Activated T-helper 17 cell treated with anti-CD3 and anti-CD28 coated beads, Interleukin-2, amount 50 U/mL, for 72 hours (primary cell): ENCODE measurements at regions not wholly inside any gene's neighbourhood (a gene's known extent, or its start where the extent isn't known, plus 50 kb on each side); places are given as distances from the start of the nearest gene placed in this dataset.

Source experiments
- ATAC-seq: fragments of 150-1000 bp; cut with Tn5 transposase; replicated peaks from 2 replicates; pipeline ENCODE4 v1.10.0; 2021; ENCODE audit warnings: mild to moderate bottlenecking, moderate library complexity
- H3K27ac Mint-ChIP-seq: one replicate; pipeline ENCODE4 v1.8.0; 2022; ENCODE audit warnings: mixed read lengths
- H3K27me3 Mint-ChIP-seq: one replicate; pipeline ENCODE4 v1.8.0; 2022; ENCODE audit warnings: mixed read lengths
- H3K36me3 Mint-ChIP-seq: one replicate; pipeline ENCODE4 v1.8.0; 2022; ENCODE audit warnings: low read depth, mild to moderate bottlenecking, mixed read lengths
- H3K4me1 Mint-ChIP-seq: one replicate; pipeline ENCODE4 v1.8.0; 2022; ENCODE audit warnings: mixed read lengths
- H3K4me3 Mint-ChIP-seq: one replicate; pipeline ENCODE4 v1.8.0; 2022; ENCODE audit warnings: mild to moderate bottlenecking, mixed read lengths
- H3K9me3 Mint-ChIP-seq: one replicate; pipeline ENCODE4 v1.8.0; 2022; ENCODE audit warnings: mixed read lengths

DNA sequence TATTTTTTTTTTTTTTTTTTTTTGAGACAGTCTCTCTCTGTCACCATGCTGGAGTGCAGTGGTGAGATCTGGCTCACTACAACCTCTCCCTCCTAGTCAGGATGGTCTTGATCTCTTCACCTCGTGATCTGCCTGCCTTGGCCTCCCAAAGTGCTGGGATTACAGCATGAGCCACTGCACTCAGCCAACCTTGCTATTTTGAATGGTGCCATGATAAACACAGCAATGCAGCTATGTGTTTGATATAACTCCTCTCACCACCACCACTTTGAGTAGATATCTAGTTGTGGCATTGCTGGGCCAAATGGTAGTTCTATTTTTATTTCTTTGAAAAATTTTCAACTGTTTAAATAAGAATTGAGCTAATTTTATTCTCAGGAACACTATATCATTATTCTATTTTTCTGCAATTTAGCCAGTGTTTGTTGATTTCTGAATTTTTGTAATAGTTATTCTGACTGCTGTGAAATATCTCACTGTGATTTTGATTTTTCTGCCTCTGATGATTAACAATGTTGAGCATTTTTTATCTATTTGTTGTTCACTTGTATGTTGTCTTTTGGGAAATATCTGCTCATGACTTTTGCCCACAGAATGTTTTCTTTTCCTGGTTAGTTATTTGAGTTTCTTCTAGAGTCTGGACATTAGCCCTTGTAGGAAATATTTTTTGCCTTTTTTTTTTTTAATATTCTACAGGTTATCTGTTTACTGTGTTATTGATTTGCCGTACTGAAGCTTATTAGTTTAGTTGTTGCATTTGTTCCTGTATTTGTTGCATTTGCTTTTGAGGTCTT, 257.5 kb upstream of the RBMY1B start:
- H3K27me3 Mint-ChIP-seq, result no peaks in the 10 kb centered on the region
- no peak overlapping the region for H3K27ac Mint-ChIP-seq
- no peaks in the 10 kb centered on the region for H3K9me3 Mint-ChIP-seq
- H3K4me3 Mint-ChIP-seq, result peak overlapping the region; percentile 77
- no peaks in the 10 kb centered on the region for H3K36me3 Mint-ChIP-seq
- no peak for ATAC-seq
- H3K4me1 Mint-ChIP-seq, result peaks cover 8% of the 10 kb centered on the region

DNA sequence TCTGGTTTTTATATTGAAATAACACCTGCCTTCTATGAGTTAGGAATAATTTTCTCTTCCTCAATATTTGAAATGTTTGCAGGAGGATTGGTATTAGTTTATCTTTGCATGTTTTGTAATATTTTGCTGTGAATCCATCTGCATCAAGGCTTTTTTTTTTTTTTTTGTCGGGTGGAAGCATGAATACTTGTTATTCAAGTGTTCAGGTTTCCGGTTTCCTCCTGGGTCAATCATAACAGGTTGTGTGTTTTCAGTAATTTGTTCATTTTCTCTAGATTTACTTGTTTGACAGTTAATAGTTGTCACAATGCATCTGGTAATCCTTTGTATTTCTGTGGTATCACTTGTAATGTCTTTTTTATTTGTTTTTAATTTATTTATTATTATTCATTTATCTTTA, 256.7 kb upstream of the RBMY1B start:
- H3K27me3 Mint-ChIP-seq, result no peaks in the 10 kb centered on the region
- peak overlapping the region; percentile 80 for H3K27ac Mint-ChIP-seq
- peak overlapping the region; percentile 77 for H3K4me3 Mint-ChIP-seq
- no peak for ATAC-seq
- no peaks in the 10 kb centered on the region for H3K9me3 Mint-ChIP-seq
- peaks cover 7% of the 10 kb centered on the region for H3K4me1 Mint-ChIP-seq
- no peaks in the 10 kb centered on the region for H3K36me3 Mint-ChIP-seq

- no peaks in the 10 kb centered on the region for H3K36me3 Mint-ChIP-seq
- peak; percentile 82 for ATAC-seq
- no peaks in the 10 kb centered on the region for H3K4me1 Mint-ChIP-seq
- peak overlapping the region; percentile 46 for H3K4me3 Mint-ChIP-seq
- H3K27ac Mint-ChIP-seq, result no peak overlapping the region
- no peaks in the 10 kb centered on the region for H3K27me3 Mint-ChIP-seq
- no peaks in the 10 kb centered on the region for H3K9me3 Mint-ChIP-seq
Measured at GRCh38 chrY:21256820-21257219, 254.3 kb upstream of the RBMY1B start.

GRCh38 chrY:21259707-21260106, 251.4 kb upstream of the RBMY1B start:
- no peaks in the 10 kb centered on the region for H3K36me3 Mint-ChIP-seq
- no peaks in the 10 kb centered on the region for H3K4me1 Mint-ChIP-seq
- H3K27me3 Mint-ChIP-seq, result no peaks in the 10 kb centered on the region
- H3K9me3 Mint-ChIP-seq, result no peaks in the 10 kb centered on the region
- H3K4me3 Mint-ChIP-seq, result no peak overlapping the region
- ATAC-seq, result peak; percentile 72
- no peak overlapping the region for H3K27ac Mint-ChIP-seq

DNA sequence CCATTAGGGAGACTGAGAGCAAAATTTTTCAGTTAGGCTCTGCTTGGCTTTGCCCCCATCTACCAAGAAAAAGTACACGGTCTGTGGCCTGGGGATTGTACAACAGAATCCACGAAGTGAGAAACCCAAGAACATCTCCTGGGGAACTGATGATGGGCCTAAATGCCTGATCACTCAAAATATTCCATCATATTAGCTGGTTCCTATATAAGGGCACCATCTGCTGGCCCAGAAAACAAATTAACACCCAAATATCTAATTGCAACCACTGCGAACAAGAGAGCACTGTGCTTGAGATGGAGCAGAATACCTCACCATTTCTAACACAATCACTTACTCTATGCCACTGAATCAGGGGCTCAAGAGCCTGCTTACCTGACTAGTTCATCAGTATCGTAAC, 250.8 kb upstream of the RBMY1B start:
- no peak for ATAC-seq
- Mint-ChIP-seq H3K27ac (no peak overlapping the region), H3K9me3 (no peaks in the 10 kb centered on the region), H3K36me3 (no peaks in the 10 kb centered on the region), H3K4me3 (no peak overlapping the region), H3K4me1 (no peaks in the 10 kb centered on the region), H3K27me3 (no peaks in the 10 kb centered on the region)

- ATAC-seq, result no peak
- no peaks in the 10 kb centered on the region for H3K27me3 Mint-ChIP-seq
- no peaks in the 10 kb centered on the region for H3K36me3 Mint-ChIP-seq
- no peak overlapping the region for H3K27ac Mint-ChIP-seq
- no peaks in the 10 kb centered on the region for H3K4me1 Mint-ChIP-seq
- no peaks in the 10 kb centered on the region for H3K9me3 Mint-ChIP-seq
- no peak overlapping the region for H3K4me3 Mint-ChIP-seq
Measured at GRCh38 chrY:21261158-21261557, 250.0 kb upstream of the RBMY1B start.

DNA sequence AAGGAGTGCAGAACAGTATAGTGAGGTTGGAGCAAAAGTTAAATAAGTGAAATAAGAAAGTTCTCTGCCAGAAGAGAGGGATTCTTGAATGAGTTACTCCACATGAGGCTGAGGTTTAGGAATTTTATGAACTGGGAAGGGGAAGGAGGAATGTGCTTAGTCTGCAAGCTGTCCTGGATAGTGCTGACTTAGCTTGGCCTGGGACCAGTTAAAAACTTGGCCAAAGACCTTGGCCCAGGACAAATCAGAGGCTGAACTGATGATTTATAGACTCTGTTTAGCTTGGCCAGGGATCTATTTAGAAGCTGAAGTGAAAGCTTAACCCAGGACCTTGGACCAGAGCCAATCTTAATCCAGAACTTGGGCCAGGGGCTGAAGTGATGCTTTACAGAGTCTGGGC, 244.4 kb upstream of the RBMY1B start:
- H3K27me3 Mint-ChIP-seq, result no peaks in the 10 kb centered on the region
- no peak overlapping the region for H3K27ac Mint-ChIP-seq
- H3K4me3 Mint-ChIP-seq, result no peak overlapping the region
- no peaks in the 10 kb centered on the region for H3K4me1 Mint-ChIP-seq
- ATAC-seq, result no peak
- no peaks in the 10 kb centered on the region for H3K9me3 Mint-ChIP-seq
- H3K36me3 Mint-ChIP-seq, result no peaks in the 10 kb centered on the region

DNA sequence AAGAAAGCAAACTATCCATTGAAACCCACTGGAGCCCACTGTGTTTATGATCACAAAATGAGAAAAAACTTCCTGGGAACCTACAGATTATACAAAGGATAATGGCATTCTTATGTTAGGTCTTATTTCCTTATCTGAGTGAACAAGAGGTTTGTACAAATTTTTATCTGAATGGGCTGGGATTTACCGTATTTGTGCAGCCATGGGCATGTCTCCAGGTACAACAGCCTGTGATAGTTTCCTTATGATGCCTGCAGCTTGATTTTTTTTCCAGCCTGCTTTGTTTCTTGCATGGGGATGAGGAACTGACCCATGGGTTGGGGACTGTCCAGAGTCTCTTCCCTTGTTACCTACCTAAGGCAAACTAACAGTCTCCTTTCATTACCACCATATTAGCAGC, 244.0 kb upstream of the RBMY1B start:
- H3K36me3 Mint-ChIP-seq, result no peaks in the 10 kb centered on the region
- no peaks in the 10 kb centered on the region for H3K9me3 Mint-ChIP-seq
- no peak overlapping the region for H3K4me3 Mint-ChIP-seq
- no peaks in the 10 kb centered on the region for H3K4me1 Mint-ChIP-seq
- no peak for ATAC-seq
- H3K27ac Mint-ChIP-seq, result no peak overlapping the region
- H3K27me3 Mint-ChIP-seq, result no peaks in the 10 kb centered on the region

DNA sequence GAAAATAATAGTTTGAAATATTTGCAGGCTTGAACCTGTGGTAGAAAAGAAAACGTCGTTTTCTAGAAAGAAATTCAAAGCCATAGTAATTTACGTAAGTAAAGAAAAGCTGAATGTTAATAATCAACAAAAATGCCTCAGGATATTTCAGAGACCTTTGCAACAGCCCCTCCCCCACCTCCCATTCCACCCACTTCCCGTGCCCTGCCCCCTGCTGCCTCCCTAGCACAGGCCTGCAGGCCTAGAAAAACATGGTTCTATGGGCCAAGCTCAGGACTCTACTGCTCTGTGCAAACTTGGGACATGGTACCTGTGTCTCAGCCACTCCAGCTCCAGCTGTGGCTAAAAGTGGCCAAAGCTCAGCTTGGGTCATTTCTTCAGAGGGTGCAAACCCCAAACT, 223.4 kb upstream of the RBMY1B start:
- Mint-ChIP-seq H3K4me1 (no peaks in the 10 kb centered on the region), H3K27me3 (no peaks in the 10 kb centered on the region), H3K27ac (no peak overlapping the region), H3K36me3 (no peaks in the 10 kb centered on the region), H3K9me3 (no peaks in the 10 kb centered on the region), H3K4me3 (no peak overlapping the region)
- no peak for ATAC-seq

DNA sequence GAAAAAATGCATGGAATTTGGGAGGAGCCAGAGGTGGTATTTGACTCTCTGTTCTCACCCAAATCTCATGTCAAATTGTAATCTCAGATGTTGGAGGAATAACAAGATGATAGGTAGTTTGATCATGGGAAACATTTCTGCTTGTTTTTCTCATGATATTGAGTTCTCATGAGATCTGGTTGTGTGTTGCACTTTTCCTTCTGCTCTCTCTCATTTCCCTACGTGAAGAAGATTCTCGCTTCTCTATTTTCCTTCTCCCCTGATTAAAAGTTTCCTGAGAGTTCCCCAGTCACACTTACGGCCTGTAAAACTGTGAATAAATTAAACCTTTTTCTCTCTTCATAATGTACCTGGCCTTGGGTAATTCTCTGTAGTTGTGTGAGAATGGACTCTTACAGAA, 222.2 kb upstream of the RBMY1B start:
- no peaks in the 10 kb centered on the region for H3K9me3 Mint-ChIP-seq
- H3K27me3 Mint-ChIP-seq, result no peaks in the 10 kb centered on the region
- H3K36me3 Mint-ChIP-seq, result no peaks in the 10 kb centered on the region
- H3K27ac Mint-ChIP-seq, result no peak overlapping the region
- no peaks in the 10 kb centered on the region for H3K4me1 Mint-ChIP-seq
- ATAC-seq, result no peak
- no peak overlapping the region for H3K4me3 Mint-ChIP-seq

DNA sequence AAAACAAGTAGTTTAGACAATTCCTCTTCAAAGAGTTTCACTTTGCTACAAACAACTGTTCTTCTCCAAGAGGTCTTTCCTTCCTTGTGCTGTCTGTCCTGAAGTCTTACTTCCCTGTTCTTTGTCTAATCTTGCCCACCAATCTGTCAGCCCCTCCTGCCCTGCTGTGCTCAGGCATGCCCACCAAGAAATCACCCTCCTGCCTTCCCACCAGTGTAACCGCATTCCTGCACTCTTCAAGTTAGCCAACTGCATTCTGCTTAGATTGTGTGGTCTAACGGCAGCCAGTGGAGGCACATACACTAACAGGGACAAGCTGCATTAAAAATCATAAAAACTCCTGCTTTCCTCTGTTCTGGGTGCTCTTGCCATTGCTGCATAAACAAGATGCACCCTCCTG, 215.9 kb upstream of the RBMY1B start:
- H3K27me3 Mint-ChIP-seq, result peaks cover 5% of the 10 kb centered on the region
- no peaks in the 10 kb centered on the region for H3K4me1 Mint-ChIP-seq
- no peak overlapping the region for H3K4me3 Mint-ChIP-seq
- no peak for ATAC-seq
- no peaks in the 10 kb centered on the region for H3K9me3 Mint-ChIP-seq
- H3K36me3 Mint-ChIP-seq, result no peaks in the 10 kb centered on the region
- H3K27ac Mint-ChIP-seq, result no peak overlapping the region

DNA sequence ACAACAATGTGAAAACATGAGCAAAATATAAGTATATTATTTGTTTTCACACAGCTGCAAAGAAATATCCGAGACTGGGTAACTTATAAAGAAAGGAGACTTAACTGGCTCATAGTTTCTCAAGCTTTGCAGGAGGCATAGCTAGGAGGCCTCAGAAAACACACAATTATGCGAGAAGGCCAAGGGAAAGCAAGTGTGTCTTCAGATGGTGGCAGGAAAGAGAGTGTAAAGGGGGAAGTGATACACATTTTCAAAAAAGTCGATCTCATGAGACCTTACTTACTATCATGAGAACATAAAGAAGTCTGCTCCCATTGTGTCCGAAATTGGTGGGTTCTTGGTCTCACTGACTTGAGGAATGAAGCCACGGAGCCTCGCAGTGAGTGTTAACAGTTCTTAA, 208.9 kb upstream of the RBMY1B start:
- no peaks in the 10 kb centered on the region for H3K4me1 Mint-ChIP-seq
- H3K27ac Mint-ChIP-seq, result no peak overlapping the region
- no peak for ATAC-seq
- H3K4me3 Mint-ChIP-seq, result no peak overlapping the region
- H3K27me3 Mint-ChIP-seq, result no peaks in the 10 kb centered on the region
- H3K9me3 Mint-ChIP-seq, result no peaks in the 10 kb centered on the region
- H3K36me3 Mint-ChIP-seq, result no peaks in the 10 kb centered on the region

GRCh38 chrY:21315366-21315765, 195.8 kb upstream of the RBMY1B start:
- Mint-ChIP-seq H3K36me3 (no peaks in the 10 kb centered on the region), H3K4me1 (no peaks in the 10 kb centered on the region), H3K27me3 (no peaks in the 10 kb centered on the region), H3K27ac (no peak overlapping the region), H3K9me3 (no peaks in the 10 kb centered on the region), H3K4me3 (no peak overlapping the region)
- ATAC-seq, result no peak
